GM12878 (cell line): ENCODE measurements at regions not wholly inside any gene's neighbourhood (a gene's known extent, or its start where the extent isn't known, plus 50 kb on each side); places are given as distances from the start of the nearest gene placed in this dataset.

Experiments used
- ATAC-seq: fragments of 200-7000 bp; cut with Tn5 transposase; 3 replicates; pipeline ENCODE4 v1.9.1; 2020; ENCODE audit warnings: mild to moderate bottlenecking, moderate library complexity
- BruUV-seq: library from RNA; stranded (reverse); fragments of 400-500 nt; replicated peaks from 2 replicates; lab custom pipeline; 2021; lab: Mats Ljungman, UMichigan
- CTCF ChIA-PET: fragments of 300-600 bp; sonication (Branson Sonifier 250); formaldehyde crosslinking; extraction: SDS; loops from one replicate; lab custom pipeline; 2021; ENCODE audit warnings: inconsistent platforms; lab: Yijun Ruan, JAX
- POLR2A ChIA-PET: fragments of 350-600 bp; formaldehyde crosslinking; extraction: SDS; loops from one replicate; lab custom pipeline; 2021; ENCODE audit warnings: inconsistent platforms; lab: Charles Lee
- RAD21 ChIA-PET: fragments of 300-600 bp; sonication (Branson Sonifier 250); formaldehyde crosslinking; loops from one replicate; lab custom pipeline; 2023; ENCODE audit warnings: antibody characterized with exemption; ENCODE audit not compliant: unreplicated experiment; lab: Charles Lee
- SMC1A ChIA-PET: fragments of 300-600 bp; sonication (Branson Sonifier 250); formaldehyde crosslinking; loops from one replicate; lab custom pipeline; 2023; ENCODE audit not compliant: unreplicated experiment, uncharacterized antibody; lab: Charles Lee
- DNase-seq: peaks from one replicate; pipeline ENCODE4 v3.0.0-alpha.2; 2011; ENCODE audit warnings: low read depth, low spot score
- FAIRE-seq: peaks from 3 replicates; lab custom pipeline; 2011; peaks lifted over from hg19 to GRCh38; lab: Jason Lieb, UNC
- H2AFZ ChIP-seq: 2 replicates; pipeline ENCODE4 v1.6.0; 2011; ENCODE audit warnings: low read depth, low read length, control low read depth; ENCODE audit not compliant: control insufficient read depth
- H3K27ac ChIP-seq: 2 replicates; pipeline ENCODE4 v1.5.1; 2011; ENCODE audit warnings: control low read depth; ENCODE audit not compliant: control insufficient read depth, insufficient read depth
- H3K27me3 ChIP-seq, 2 experiments: replicated peaks in 1 of 2; 2 replicates each; pipeline versions ENCODE4 v1.6.0 to v1.6.1; 2011; ENCODE audit warnings: low read length in 1 of 2; ENCODE audit not compliant: control insufficient read depth in 2 of 2, insufficient read depth in 2 of 2
- H3K36me3 ChIP-seq, 2 experiments: 2 replicates each; pipeline ENCODE4 v1.5.1; 2011; ENCODE audit warnings: low read length in 1 of 2; ENCODE audit not compliant: control insufficient read depth in 2 of 2, insufficient read depth in 2 of 2
- H3K4me1 ChIP-seq: 2 replicates; pipeline ENCODE4 v1.6.1; 2011; ENCODE audit warnings: mild to moderate bottlenecking, low read length, moderate library complexity, mixed read lengths; ENCODE audit not compliant: control insufficient read depth, insufficient read depth
- H3K4me2 ChIP-seq: 2 replicates; pipeline ENCODE4 v1.6.0; 2011; ENCODE audit warnings: control low read depth; ENCODE audit not compliant: control insufficient read depth, insufficient read depth
- H3K4me3 ChIP-seq: fragments of 200-600 bp; sonication (generic); 2 replicates; pipeline ENCODE4 v1.5.1; 2016
- H3K79me2 ChIP-seq: 2 replicates; pipeline ENCODE4 v1.6.0; 2011; ENCODE audit warnings: low read length; ENCODE audit not compliant: control insufficient read depth, insufficient read depth
- H3K9ac ChIP-seq: 2 replicates; pipeline ENCODE4 v1.8.0; 2011; ENCODE audit warnings: low read length, control low read depth, mixed read lengths; ENCODE audit not compliant: control insufficient read depth, insufficient read depth
- H3K9me3 ChIP-seq: replicated peaks from 3 replicates; pipeline ENCODE4 v1.5.1; 2011; ENCODE audit warnings: mild to moderate bottlenecking, low read length; ENCODE audit not compliant: control insufficient read depth, insufficient read depth
- H4K20me1 ChIP-seq: 2 replicates; pipeline ENCODE4 v1.6.0; 2011; ENCODE audit not compliant: control insufficient read depth, insufficient read depth
- ATF7 ChIP-seq: fragments of 450-650 bp; IDR thresholded peaks from 2 replicates; pipeline ENCODE4 v1.6.1; 2016; ENCODE audit warnings: low read depth, mild to moderate bottlenecking
- BRCA1 ChIP-seq: IDR thresholded peaks from 2 replicates; pipeline ENCODE4 v1.6.1; 2011; ENCODE audit warnings: low read depth, low read length, improper control_type of control experiment
- DPF2 ChIP-seq: fragments of 450-650 bp; IDR thresholded peaks from 2 replicates; pipeline ENCODE4 v1.6.1; 2017; ENCODE audit warnings: mild to moderate bottlenecking
- EED ChIP-seq: sonication (generic); IDR thresholded peaks from 2 replicates; pipeline ENCODE4 v1.6.1; 2016; ENCODE audit warnings: antibody characterized with exemption, low read depth
- LARP7 ChIP-seq: fragments of 450-650 bp; IDR thresholded peaks from 2 replicates; pipeline ENCODE4 v1.6.1; 2017; ENCODE audit warnings: mild to moderate bottlenecking
- RAD51 ChIP-seq: fragments of 450-650 bp; IDR thresholded peaks from 2 replicates; pipeline ENCODE4 v1.6.1; 2016; ENCODE audit warnings: moderate library complexity, mild to moderate bottlenecking, inconsistent platforms
- SMAD1 ChIP-seq: fragments of 450-650 bp; IDR thresholded peaks from 2 replicates; pipeline ENCODE4 v1.6.1; 2018; ENCODE audit warnings: mild to moderate bottlenecking, low read depth; ENCODE audit not compliant: partially characterized antibody
- WGBS: methylation state at CpG from one replicate; pipeline ENCODE4 v1.1.6; 2016; ENCODE audit warnings: low lambda C conversion rate; ENCODE audit not compliant: insufficient replicate concordance, insufficient coverage; ENCODE audit errors: missing lambda C conversion rate; 5-methylcytosine and 5-hydroxymethylcytosine counted together
- in situ Hi-C: fragments of 300-500 bp; cut with MboI; formaldehyde crosslinking; loops from 9 replicates; pipeline ENCODE4 v1.14.3; 2018; ENCODE audit warnings: mixed read lengths
- intact Hi-C: fragments of 100-400 bp; cut with micrococcal nuclease; formaldehyde crosslinking; loops from one replicate; pipeline ENCODE4 v1.14.2; 2022; ENCODE audit not compliant: unreplicated experiment
- TF ChIP-seq, protein P1 (sequence below): fragments of 450-650 bp; IDR thresholded peaks from 2 replicates; pipeline ENCODE4 v1.6.1; 2016; ENCODE audit warnings: mild to moderate bottlenecking
- TF ChIP-seq, protein P2 (sequence below): IDR thresholded peaks from 2 replicates; pipeline ENCODE4 v1.6.1; 2011; ENCODE audit warnings: low read depth, low read length, improper control_type of control experiment, borderline replicate concordance
- TF ChIP-seq, protein P3 (sequence below): fragments of 150-350 bp; IDR thresholded peaks from 2 replicates; pipeline ENCODE4 v1.6.1; 2014; ENCODE audit warnings: mild to moderate bottlenecking, low read depth, low read length
- TF ChIP-seq, protein P4 (sequence below): fragments of 450-650 bp; formaldehyde crosslinking; IDR thresholded peaks from 2 replicates; pipeline ENCODE4 v1.4.0; 2020; ENCODE audit warnings: mild to moderate bottlenecking, moderate library complexity

DNA sequence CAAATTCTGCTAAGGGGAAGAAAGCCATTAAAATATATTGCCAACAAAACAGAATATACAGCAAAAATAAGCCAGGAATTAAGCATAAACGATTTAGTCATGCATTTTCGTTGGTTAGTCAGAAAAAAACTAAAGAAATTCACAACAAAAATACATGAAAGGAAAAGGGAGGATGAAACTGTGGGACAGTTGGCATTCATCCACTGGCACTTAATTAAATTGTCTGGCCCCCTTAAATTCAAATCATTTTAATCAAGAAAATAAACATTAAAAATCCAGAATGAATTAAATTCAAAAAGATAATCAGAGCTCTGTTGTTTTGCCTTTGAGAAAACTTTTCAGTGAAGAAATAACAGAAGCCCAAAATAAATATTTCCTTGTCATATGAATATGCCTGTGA, 264.6 kb upstream of the TMTC1 start (continued):
- TF ChIP-seq RAD51, result no peak
- TF ChIP-seq, protein P1, sequence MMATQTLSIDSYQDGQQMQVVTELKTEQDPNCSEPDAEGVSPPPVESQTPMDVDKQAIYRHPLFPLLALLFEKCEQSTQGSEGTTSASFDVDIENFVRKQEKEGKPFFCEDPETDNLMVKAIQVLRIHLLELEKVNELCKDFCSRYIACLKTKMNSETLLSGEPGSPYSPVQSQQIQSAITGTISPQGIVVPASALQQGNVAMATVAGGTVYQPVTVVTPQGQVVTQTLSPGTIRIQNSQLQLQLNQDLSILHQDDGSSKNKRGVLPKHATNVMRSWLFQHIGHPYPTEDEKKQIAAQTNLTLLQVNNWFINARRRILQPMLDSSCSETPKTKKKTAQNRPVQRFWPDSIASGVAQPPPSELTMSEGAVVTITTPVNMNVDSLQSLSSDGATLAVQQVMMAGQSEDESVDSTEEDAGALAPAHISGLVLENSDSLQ, result no peak
- TF ChIP-seq, protein P2, sequence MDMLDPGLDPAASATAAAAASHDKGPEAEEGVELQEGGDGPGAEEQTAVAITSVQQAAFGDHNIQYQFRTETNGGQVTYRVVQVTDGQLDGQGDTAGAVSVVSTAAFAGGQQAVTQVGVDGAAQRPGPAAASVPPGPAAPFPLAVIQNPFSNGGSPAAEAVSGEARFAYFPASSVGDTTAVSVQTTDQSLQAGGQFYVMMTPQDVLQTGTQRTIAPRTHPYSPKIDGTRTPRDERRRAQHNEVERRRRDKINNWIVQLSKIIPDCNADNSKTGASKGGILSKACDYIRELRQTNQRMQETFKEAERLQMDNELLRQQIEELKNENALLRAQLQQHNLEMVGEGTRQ, result no peak
- TF ChIP-seq, protein P3, sequence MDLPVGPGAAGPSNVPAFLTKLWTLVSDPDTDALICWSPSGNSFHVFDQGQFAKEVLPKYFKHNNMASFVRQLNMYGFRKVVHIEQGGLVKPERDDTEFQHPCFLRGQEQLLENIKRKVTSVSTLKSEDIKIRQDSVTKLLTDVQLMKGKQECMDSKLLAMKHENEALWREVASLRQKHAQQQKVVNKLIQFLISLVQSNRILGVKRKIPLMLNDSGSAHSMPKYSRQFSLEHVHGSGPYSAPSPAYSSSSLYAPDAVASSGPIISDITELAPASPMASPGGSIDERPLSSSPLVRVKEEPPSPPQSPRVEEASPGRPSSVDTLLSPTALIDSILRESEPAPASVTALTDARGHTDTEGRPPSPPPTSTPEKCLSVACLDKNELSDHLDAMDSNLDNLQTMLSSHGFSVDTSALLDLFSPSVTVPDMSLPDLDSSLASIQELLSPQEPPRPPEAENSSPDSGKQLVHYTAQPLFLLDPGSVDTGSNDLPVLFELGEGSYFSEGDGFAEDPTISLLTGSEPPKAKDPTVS, result no peak

DNA sequence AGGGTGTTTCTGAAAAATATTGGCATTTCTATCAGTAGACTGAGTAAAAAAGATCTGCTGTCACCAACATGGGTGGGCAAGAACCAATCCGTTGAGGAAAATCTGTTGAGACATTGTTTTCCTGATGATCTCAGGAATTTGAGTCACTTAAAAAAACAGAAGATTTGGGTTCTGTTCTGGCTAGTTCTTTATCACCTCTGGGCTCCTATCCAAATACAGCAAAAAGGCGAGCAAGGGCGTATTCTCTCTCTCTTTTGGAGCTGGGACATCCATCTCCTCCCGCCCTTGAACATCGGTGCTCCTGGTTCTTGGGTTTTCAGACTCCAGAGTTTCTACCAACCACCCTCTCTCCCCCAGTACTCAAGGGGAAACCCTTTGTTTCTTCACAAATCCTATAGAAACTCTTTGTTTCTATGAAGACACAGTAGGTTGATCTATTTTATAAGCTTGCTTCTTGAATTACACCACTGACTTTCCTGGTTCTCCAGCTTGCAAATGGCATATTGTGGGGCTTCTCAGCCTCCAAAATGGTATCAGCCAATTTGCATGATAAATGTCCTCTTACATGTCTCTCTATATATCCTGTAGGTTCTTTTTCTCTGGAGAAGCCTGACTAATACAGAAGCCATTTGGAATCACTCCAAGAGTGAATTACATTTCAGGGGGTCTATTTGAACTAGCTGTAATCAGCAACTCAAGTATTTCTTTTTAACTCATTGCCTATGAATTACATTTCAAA, 263.9 kb upstream of the TMTC1 start:
- DNase-seq (no peak), FAIRE-seq (no peak), ATAC-seq (no peak)
- Histone ChIP-seq H3K36me3 (no peaks in the 10 kb centered on the region), H2AFZ (no peak overlapping the region), H3K9me3 (no peaks in the 10 kb centered on the region), H3K4me3 (no peak overlapping the region), H4K20me1 (no peaks in the 10 kb centered on the region), H3K79me2 (no peaks in the 10 kb centered on the region), H3K27me3 (no peaks in the 10 kb centered on the region; a peak in 1 of 4 replicates), H3K27ac (no peak overlapping the region), H3K4me1 (no peaks in the 10 kb centered on the region), H3K4me2 (no peak overlapping the region), H3K9ac (no peak overlapping the region)
- in situ Hi-C loops, result no loop called here
- ChIA-PET POLR2A (no interaction called here), SMC1A (no interaction called here), CTCF (interaction anchor here (0.9 kb wide), 1 partner anchor 17 kb away, joined by 4 read pairs; no protein-coding TSS in a partner anchor), RAD21 (no interaction called here)
- no peak for TF ChIP-seq DPF2
- no peak for TF ChIP-seq EED
- TF ChIP-seq, protein P4, sequence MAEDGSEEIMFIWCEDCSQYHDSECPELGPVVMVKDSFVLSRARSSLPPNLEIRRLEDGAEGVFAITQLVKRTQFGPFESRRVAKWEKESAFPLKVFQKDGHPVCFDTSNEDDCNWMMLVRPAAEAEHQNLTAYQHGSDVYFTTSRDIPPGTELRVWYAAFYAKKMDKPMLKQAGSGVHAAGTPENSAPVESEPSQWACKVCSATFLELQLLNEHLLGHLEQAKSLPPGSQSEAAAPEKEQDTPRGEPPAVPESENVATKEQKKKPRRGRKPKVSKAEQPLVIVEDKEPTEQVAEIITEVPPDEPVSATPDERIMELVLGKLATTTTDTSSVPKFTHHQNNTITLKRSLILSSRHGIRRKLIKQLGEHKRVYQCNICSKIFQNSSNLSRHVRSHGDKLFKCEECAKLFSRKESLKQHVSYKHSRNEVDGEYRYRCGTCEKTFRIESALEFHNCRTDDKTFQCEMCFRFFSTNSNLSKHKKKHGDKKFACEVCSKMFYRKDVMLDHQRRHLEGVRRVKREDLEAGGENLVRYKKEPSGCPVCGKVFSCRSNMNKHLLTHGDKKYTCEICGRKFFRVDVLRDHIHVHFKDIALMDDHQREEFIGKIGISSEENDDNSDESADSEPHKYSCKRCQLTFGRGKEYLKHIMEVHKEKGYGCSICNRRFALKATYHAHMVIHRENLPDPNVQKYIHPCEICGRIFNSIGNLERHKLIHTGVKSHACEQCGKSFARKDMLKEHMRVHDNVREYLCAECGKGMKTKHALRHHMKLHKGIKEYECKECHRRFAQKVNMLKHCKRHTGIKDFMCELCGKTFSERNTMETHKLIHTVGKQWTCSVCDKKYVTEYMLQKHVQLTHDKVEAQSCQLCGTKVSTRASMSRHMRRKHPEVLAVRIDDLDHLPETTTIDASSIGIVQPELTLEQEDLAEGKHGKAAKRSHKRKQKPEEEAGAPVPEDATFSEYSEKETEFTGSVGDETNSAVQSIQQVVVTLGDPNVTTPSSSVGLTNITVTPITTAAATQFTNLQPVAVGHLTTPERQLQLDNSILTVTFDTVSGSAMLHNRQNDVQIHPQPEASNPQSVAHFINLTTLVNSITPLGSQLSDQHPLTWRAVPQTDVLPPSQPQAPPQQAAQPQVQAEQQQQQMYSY (CRISPR knock-in tag), result no peak
- TF ChIP-seq LARP7, result no peak
- TF ChIP-seq BRCA1, result no peak
- TF ChIP-seq SMAD1, result no peak
- TF ChIP-seq ATF7, result no peak
- intact Hi-C loops, result no loop called here
- BruUV-seq, result no TSS peak
- 66% methylated on average over 5 of the region's 5 CpGs for WGBS
